Breast epithelium (tissue), 4 donors: ENCODE measurements at regions not wholly inside any gene's neighbourhood (a gene's known extent, or its start where the extent isn't known, plus 50 kb on each side); places are given as distances from the start of the nearest gene placed in this dataset.

Source experiments
- DNase-seq, 2 donors: peaks; one replicate each; pipeline ENCODE4 v3.0.0-alpha.2; 2019; ENCODE audit warnings: low spot score in 2 of 2
- H3K27ac ChIP-seq, 2 donors: fragments of 200-600 bp; sonication (generic) in 1 of 2; one replicate each; pipeline ENCODE4 v1.5.1; 2016 to 2019; ENCODE audit warnings: mild to moderate bottlenecking in 1 of 2
- H3K27me3 ChIP-seq, 2 donors: fragments of 200-600 bp; sonication (generic) in 1 of 2; one replicate each; pipeline versions ENCODE4 v1.5.1 to v1.6.0; 2017 to 2019; ENCODE audit warnings: control low read depth in 1 of 2, mild to moderate bottlenecking in 1 of 2
- H3K36me3 ChIP-seq: fragments of 200-600 bp; one replicate; pipeline ENCODE4 v1.5.1; 2019
- H3K4me1 ChIP-seq, 2 donors: fragments of 200-600 bp; sonication (generic); one replicate each; pipeline ENCODE4 v1.5.1; 2016 to 2019; ENCODE audit warnings: control low read depth in 1 of 2
- H3K4me3 ChIP-seq, 3 donors: fragments of 200-600 bp; sonication (generic); 1 replicate in 2 of 3; 2 replicates in 1 of 3; pipeline ENCODE4 v1.5.1; 2016 to 2019; ENCODE audit warnings: mild to moderate bottlenecking in 3 of 3, moderate library complexity in 2 of 3
- H3K9me3 ChIP-seq, 2 donors: fragments of 200-600 bp; sonication (generic) in 1 of 2; one replicate each; pipeline ENCODE4 v1.5.1; 2016 to 2019; ENCODE audit warnings: control low read depth in 1 of 2
- CTCF ChIP-seq, 3 donors: fragments of 450-650 bp; IDR thresholded peaks; one replicate each; pipeline ENCODE4 v1.5.1; 2016 to 2017; ENCODE audit warnings: antibody characterized with exemption in 3 of 3, mild to moderate bottlenecking in 3 of 3, moderate library complexity in 3 of 3
- POLR2A ChIP-seq: fragments of 450-650 bp; IDR thresholded peaks from one replicate; pipeline ENCODE4 v1.6.1; 2016; ENCODE audit warnings: antibody characterized with exemption, mild to moderate bottlenecking, moderate library complexity
- POLR2AphosphoS5 ChIP-seq, 3 donors: sonication (generic); formaldehyde crosslinking; IDR thresholded peaks; one replicate each; pipeline ENCODE4 v1.6.1; 2017; ENCODE audit warnings: antibody characterized with exemption in 3 of 3
- intact Hi-C: fragments of 100-400 bp; cut with DNase I; formaldehyde crosslinking; loops from one replicate; pipeline ENCODE4 v1.15.1; 2023; ENCODE audit warnings: low total_unique reads

DNA sequence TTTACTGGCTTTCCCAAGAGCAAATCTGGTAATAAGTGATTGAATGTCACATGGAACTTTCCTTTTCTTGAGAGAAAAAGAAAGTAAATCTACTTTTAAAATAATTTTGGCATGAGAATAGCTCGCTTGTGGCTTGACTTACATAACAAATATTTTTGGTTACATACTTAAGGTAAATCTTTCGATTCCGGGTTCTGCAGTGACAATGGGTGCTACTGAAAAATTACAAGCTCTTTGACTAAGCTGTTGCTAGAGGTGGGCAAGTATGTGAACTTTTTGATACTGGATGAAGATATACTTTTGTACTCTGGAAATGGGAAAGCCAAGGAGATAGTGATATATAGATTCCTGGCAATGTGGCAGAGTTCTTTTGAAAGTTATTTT, 51.9 kb upstream of the OTOL1 start:
- H3K9me3 ChIP-seq, result no peaks in the 10 kb centered on the region
- TF ChIP-seq CTCF (IDR thresholded peaks at IDR 0.05) (no peak), POLR2A (no peak), POLR2AphosphoS5 (IDR thresholded peaks at IDR 0.05) (no peak)
- H3K27ac ChIP-seq, result no peak overlapping the region
- H3K4me1 ChIP-seq, result no peaks in the 10 kb centered on the region
- intact Hi-C loops, result no loop called here
- DNase-seq, result no peak
- H3K27me3 ChIP-seq, result no peaks in the 10 kb centered on the region
- H3K36me3 ChIP-seq, result no peaks in the 10 kb centered on the region
- no peak overlapping the region for H3K4me3 ChIP-seq

DNA sequence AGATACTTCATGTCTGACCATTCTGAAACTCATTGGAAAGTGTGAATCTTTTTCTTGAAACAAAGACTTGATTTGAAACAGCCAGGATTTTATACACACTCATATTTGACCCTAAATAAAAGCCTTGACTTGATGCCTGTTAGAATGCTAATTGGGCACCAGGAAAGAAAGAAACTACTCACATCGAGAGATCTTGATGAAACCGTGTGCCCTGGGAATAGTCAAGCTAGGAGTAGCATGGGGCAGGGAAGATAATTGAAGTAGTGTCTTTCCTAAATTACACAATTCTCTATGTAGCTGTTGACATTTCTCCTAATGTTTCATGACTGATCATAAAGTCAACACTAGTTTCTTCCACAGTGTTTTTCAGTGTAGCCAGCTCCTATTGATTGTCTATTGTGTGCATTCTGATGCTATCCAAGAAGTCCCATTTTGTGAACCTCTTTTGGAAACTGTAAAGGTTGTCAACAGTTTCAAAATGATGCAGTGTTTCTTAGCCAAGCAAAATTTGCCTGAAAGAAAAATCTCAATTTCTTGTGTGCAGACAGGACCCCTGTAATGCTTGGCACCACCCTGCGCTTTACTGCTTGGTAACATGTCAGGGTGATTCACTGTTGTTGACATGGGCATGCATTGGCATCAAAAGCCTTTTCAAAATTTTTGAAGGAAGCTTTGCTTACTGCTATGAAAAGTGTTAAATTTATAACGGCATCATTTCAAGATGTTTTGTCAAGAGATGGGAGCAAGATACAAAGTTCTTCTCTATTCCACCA, 52.5 kb upstream of the OTOL1 start:
- no peak for DNase-seq

GRCh38 chr3:161430307-161430706, 59.0 kb upstream of the SPTSSB start:
- Histone ChIP-seq H3K4me1 (no peaks in the 10 kb centered on the region), H3K4me3 (no peak overlapping the region), H3K27ac (no peak overlapping the region), H3K9me3 (no peaks in the 10 kb centered on the region), H3K27me3 (no peaks in the 10 kb centered on the region), H3K36me3 (no peaks in the 10 kb centered on the region)
- intact Hi-C loops, result no loop called here
- DNase-seq, result no peak
- TF ChIP-seq POLR2A (no peak), POLR2AphosphoS5 (IDR thresholded peaks at IDR 0.05) (no peak), CTCF (IDR thresholded peaks at IDR 0.05) (no peak)

More for the DNA sequence above, 52.5 kb upstream of the OTOL1 start:
- Histone ChIP-seq H3K27ac (no peak overlapping the region), H3K4me1 (no peaks in the 10 kb centered on the region), H3K4me3 (no peak overlapping the region), H3K9me3 (no peaks in the 10 kb centered on the region), H3K27me3 (no peaks in the 10 kb centered on the region), H3K36me3 (no peaks in the 10 kb centered on the region)
- no peak for TF ChIP-seq CTCF (IDR thresholded peaks at IDR 0.05)
- no peak for TF ChIP-seq POLR2AphosphoS5 (IDR thresholded peaks at IDR 0.05)
- TF ChIP-seq POLR2A, result no peak
- intact Hi-C loops, result no loop called here

- Histone ChIP-seq H3K4me1 (no peaks in the 10 kb centered on the region), H3K27me3 (no peaks in the 10 kb centered on the region), H3K27ac (no peak overlapping the region), H3K4me3 (no peak overlapping the region), H3K36me3 (no peaks in the 10 kb centered on the region), H3K9me3 (no peaks in the 10 kb centered on the region)
- TF ChIP-seq POLR2AphosphoS5 (IDR thresholded peaks at IDR 0.05) (no peak), POLR2A (no peak), CTCF (IDR thresholded peaks at IDR 0.05) (no peak)
- intact Hi-C loops, result loop anchor here (2.0 kb wide), 1 partner anchor 29 kb away; no protein-coding TSS in a partner anchor
- no peak for DNase-seq
These were observed 56.0 kb upstream of the SPTSSB start for GRCh38 chr3:161427347-161427746.

DNA sequence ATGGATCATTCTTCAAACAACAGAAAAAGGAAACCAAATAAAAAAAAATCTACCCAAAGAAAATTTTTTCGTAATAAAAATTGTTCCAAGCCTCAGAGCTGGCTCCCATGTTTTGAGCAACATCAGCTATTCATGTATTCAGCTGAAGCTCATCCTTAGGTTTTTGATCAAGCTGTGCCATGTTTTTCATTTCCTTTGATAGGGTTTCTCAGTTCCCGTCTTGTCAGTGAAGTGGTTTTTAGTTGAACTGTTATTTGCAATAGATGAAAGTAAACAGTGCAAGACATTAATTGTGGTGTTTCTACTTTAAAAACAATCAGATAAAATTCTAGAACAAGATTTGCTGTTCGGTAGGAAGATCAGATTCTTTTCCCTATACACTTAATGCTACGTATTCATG, 55.4 kb upstream of the SPTSSB start:
- Histone ChIP-seq H3K27me3 (no peaks in the 10 kb centered on the region), H3K9me3 (no peaks in the 10 kb centered on the region), H3K36me3 (no peaks in the 10 kb centered on the region), H3K4me1 (no peaks in the 10 kb centered on the region), H3K27ac (no peak overlapping the region), H3K4me3 (no peak overlapping the region)
- intact Hi-C loops, result loop anchor here (2.0 kb wide), 1 partner anchor 30 kb away; no protein-coding TSS in a partner anchor
- TF ChIP-seq POLR2A (no peak), CTCF (IDR thresholded peaks at IDR 0.05) (no peak), POLR2AphosphoS5 (IDR thresholded peaks at IDR 0.05) (no peak)
- no peak for DNase-seq
